Endothelial cell of umbilical vein (primary cell): ENCODE measurements at regions not wholly inside any gene's neighbourhood (a gene's known extent, or its start where the extent isn't known, plus 50 kb on each side); places are given as distances from the start of the nearest gene placed in this dataset.

Source experiments
- EZH2 ChIP-seq: IDR thresholded peaks from 2 replicates; pipeline ENCODE4 v1.6.1; 2012; ENCODE audit warnings: borderline replicate concordance, low read depth, mild to moderate bottlenecking, moderate library complexity, low read length, inconsistent platforms; ENCODE audit not compliant: severe bottlenecking
- FOS ChIP-seq: IDR thresholded peaks from 2 replicates; pipeline ENCODE4 v1.6.1; 2011; ENCODE audit warnings: mild to moderate bottlenecking, low read length, moderate library complexity, borderline replicate concordance; ENCODE audit not compliant: insufficient read depth
- GATA2 ChIP-seq: IDR thresholded peaks from 2 replicates; pipeline ENCODE4 v1.7.0; 2011; ENCODE audit warnings: low read depth, mild to moderate bottlenecking, moderate library complexity, mixed read lengths, low read length; ENCODE audit not compliant: insufficient read length, insufficient read depth
- JUN ChIP-seq: IDR thresholded peaks from 2 replicates; pipeline ENCODE4 v1.6.1; 2011; ENCODE audit warnings: borderline replicate concordance, low read depth; ENCODE audit not compliant: insufficient read length, insufficient read depth
- MYC ChIP-seq: IDR thresholded peaks from one replicate; pipeline ENCODE4 v1.6.1; 2011; ENCODE audit warnings: mild to moderate bottlenecking, low read depth, low read length
- POLR2A ChIP-seq: IDR thresholded peaks from 2 replicates; pipeline ENCODE4 v1.6.1; 2012; ENCODE audit warnings: low read depth, mild to moderate bottlenecking, control low read depth, low read length
- POLR2AphosphoS5 ChIP-seq: IDR thresholded peaks from 2 replicates; pipeline ENCODE4 v1.6.1; 2012; ENCODE audit warnings: low read depth, mild to moderate bottlenecking, control low read depth, low read length, moderate library complexity; ENCODE audit not compliant: insufficient read depth
- TF ChIP-seq, protein P1 (sequence below), 2 donors: IDR thresholded peaks; 1 replicate in 1 of 2; 2 replicates in 1 of 2; pipeline ENCODE4 v1.5.1; 2011; ENCODE audit warnings: low read length in 2 of 2, mild to moderate bottlenecking in 2 of 2, moderate library complexity in 2 of 2, control low read depth in 1 of 2, inconsistent platforms in 1 of 2, low read depth in 1 of 2; ENCODE audit not compliant: insufficient read depth in 1 of 2; ENCODE audit errors: extremely low read depth in 1 of 2
- TF ChIP-seq, protein P2 (sequence below): IDR thresholded peaks from 2 replicates; pipeline ENCODE4 v1.6.1; 2011; ENCODE audit not compliant: insufficient read depth, insufficient read length

DNA sequence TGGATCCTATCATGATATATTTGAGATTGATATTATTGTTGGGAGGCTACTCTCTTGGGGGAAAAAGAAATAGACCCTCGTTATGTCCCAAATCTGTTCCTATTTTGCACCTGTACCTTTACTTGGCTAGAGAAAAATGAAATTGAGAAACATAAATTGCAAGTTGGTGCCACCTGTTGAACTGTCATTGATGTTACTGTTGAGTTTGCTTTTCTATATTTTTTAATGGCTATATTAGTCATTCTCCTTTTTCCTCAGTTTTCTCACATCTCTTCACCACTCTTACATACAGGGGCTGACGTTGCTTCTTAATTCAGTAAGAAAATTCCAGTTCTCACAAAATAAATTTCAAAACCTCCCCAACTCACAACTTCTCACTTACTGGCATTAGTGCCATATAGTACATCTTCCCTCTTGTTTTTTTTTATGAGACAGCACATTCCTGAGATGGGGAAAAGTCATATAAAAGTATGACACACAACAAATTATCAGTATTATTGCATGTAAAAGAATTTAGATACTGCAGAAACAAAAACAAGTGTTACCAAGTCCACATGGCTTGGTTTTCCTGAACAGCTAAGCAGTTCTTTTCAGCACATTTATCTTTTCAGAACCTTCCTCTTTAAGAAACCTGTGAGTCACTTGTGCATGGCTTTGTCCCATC, 348.3 kb upstream of the DSEL start:
- TF ChIP-seq, protein P1, sequence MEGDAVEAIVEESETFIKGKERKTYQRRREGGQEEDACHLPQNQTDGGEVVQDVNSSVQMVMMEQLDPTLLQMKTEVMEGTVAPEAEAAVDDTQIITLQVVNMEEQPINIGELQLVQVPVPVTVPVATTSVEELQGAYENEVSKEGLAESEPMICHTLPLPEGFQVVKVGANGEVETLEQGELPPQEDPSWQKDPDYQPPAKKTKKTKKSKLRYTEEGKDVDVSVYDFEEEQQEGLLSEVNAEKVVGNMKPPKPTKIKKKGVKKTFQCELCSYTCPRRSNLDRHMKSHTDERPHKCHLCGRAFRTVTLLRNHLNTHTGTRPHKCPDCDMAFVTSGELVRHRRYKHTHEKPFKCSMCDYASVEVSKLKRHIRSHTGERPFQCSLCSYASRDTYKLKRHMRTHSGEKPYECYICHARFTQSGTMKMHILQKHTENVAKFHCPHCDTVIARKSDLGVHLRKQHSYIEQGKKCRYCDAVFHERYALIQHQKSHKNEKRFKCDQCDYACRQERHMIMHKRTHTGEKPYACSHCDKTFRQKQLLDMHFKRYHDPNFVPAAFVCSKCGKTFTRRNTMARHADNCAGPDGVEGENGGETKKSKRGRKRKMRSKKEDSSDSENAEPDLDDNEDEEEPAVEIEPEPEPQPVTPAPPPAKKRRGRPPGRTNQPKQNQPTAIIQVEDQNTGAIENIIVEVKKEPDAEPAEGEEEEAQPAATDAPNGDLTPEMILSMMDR (IDR thresholded peaks at IDR 0.05; ENCODE audit: extremely low read depth in 1 of 2, insufficient read depth in 1 of 2, low read depth in 1 of 2, low read length in 2 of 2): no peak
- no peak for TF ChIP-seq JUN
- no peak for TF ChIP-seq POLR2A
- TF ChIP-seq, protein P2, sequence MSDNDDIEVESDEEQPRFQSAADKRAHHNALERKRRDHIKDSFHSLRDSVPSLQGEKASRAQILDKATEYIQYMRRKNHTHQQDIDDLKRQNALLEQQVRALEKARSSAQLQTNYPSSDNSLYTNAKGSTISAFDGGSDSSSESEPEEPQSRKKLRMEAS: no peak
- no peak for TF ChIP-seq POLR2AphosphoS5
- no peak for TF ChIP-seq EZH2
- TF ChIP-seq FOS: no peak
- TF ChIP-seq GATA2: no peak
- no peak for TF ChIP-seq MYC
